HG02870 (cell line): ENCODE measurements at regions not wholly inside any gene's neighbourhood (a gene's known extent, or its start where the extent isn't known, plus 50 kb on each side); places are given as distances from the start of the nearest gene placed in this dataset.
"Not testable (repeated sequence)": the region's sequence is repeated elsewhere in the genome, so short reads cannot be mapped to it uniquely, and the experiment has no call there.

Source experiments
- ATAC-seq: cut with Tn5 transposase; IDR thresholded peaks from one replicate; pipeline ENCODE4 v1.9.1; 2021; ENCODE audit warnings: mild to moderate bottlenecking, moderate library complexity; ENCODE audit not compliant: unreplicated experiment

- no peak for ATAC-seq
These were observed 337.6 kb downstream of the IL20RB start for GRCh38 chr3:137295336-137295735.

GRCh38 chr3:137296116-137296515 lies 338.3 kb downstream of the IL20RB start:
- no peak for ATAC-seq

GRCh38 chr3:137297770-137298169 lies 340.0 kb downstream of the IL20RB start:
- no peak for ATAC-seq

GRCh38 chr3:137300703-137301102 lies 342.9 kb downstream of the IL20RB start:
- ATAC-seq = no peak

- no peak for ATAC-seq
These were observed 346.7 kb downstream of the IL20RB start for GRCh38 chr3:137304313-137305056.

GRCh38 chr3:137324114-137324513 lies 366.3 kb downstream of the IL20RB start:
- no peak for ATAC-seq

GRCh38 chr3:137325170-137325569 lies 367.4 kb downstream of the IL20RB start:
- ATAC-seq = peak; percentile 73

- no peak for ATAC-seq
These were observed 368.2 kb downstream of the IL20RB start for GRCh38 chr3:137325934-137326333.

GRCh38 chr3:137329594-137329993 lies 371.8 kb downstream of the IL20RB start:
- ATAC-seq = no peak

GRCh38 chr3:137330246-137330645 lies 372.5 kb downstream of the IL20RB start:
- ATAC-seq = peak; percentile 48

GRCh38 chr3:137332297-137332696 lies 374.5 kb downstream of the IL20RB start:
- peak; percentile 52 for ATAC-seq

GRCh38 chr3:137335478-137335877 lies 377.7 kb downstream of the IL20RB start:
- ATAC-seq = no peak

GRCh38 chr3:137338400-137338799 lies 380.6 kb downstream of the IL20RB start:
- not testable (repeated sequence) for ATAC-seq

GRCh38 chr3:137343283-137343682 lies 385.5 kb downstream of the IL20RB start:
- ATAC-seq = no peak

GRCh38 chr3:137347132-137347531 lies 389.3 kb downstream of the IL20RB start:
- ATAC-seq = no peak

GRCh38 chr3:137347817-137348368 lies 390.1 kb downstream of the IL20RB start:
- no peak for ATAC-seq

GRCh38 chr3:137348936-137349335 lies 391.2 kb downstream of the IL20RB start:
- ATAC-seq = no peak

GRCh38 chr3:137349557-137350348 lies 392.0 kb downstream of the IL20RB start:
- ATAC-seq = no peak

GRCh38 chr3:137360531-137361201 lies 402.9 kb downstream of the IL20RB start:
- ATAC-seq = no peak

GRCh38 chr3:137382005-137382594 lies 382.0 kb upstream of the SOX14 start:
- ATAC-seq = no peak

- ATAC-seq = no peak
These were observed 378.2 kb upstream of the SOX14 start for GRCh38 chr3:137385922-137386321.
